ENCODE measurements at regions not wholly inside any gene's neighbourhood (a gene's known extent, or its start where the extent isn't known, plus 50 kb on each side); places are given as distances from the start of the nearest gene placed in this dataset.

DNA sequence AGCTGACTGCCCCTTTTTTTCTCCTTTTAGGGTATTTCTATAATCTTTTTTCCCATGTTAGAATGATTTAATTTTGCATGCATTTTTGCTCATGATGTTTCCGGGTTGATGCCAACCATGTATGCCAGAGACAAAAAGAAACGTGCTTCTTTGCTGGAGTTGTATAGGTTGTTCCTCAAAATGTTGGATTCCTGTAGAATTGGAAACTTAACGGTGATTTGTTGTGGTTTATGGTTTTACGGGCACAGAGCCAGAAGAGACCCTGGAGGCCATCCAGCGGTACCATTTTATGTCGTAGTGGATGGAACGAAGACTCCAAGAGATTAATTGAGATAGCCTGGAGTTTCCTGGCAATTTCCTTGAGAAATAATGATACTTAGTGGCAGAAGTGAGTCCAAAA lies 481.5 kb upstream of the RGMA start:
- Histone ChIP-seq H2BK20ac (ENCODE audit: low read length) (no peak overlapping the region), H4K91ac (replicated peaks; ENCODE audit: insufficient read length, low read length) (no peak overlapping the region), H2BK15ac (ENCODE audit: low read length) (no peak overlapping the region), H3K4me1 (replicated peaks in 1 of 4; ENCODE audit: control insufficient read depth in 3 of 4, insufficient read depth in 4 of 4, low read length in 3 of 4) (no peaks in the 10 kb centered on the region), H3K36me3 (ENCODE audit: control insufficient read depth in 2 of 4, insufficient read depth in 4 of 4, low read length in 3 of 4) (no peaks in the 10 kb centered on the region), H3K4me3 (ENCODE audit: extremely low read depth in 1 of 4, insufficient read depth in 2 of 4, low read depth in 3 of 4, low read length in 4 of 4) (no peak overlapping the region), H2AK5ac (ENCODE audit: low read depth, low read length) (no peak overlapping the region), H3K9me3 (ENCODE audit: insufficient read depth in 2 of 2, low read depth in 1 of 2, low read length in 1 of 2) (no peaks in the 10 kb centered on the region), H4K5ac (ENCODE audit: insufficient read length, low read depth, low read length) (no peak overlapping the region), H2BK120ac (replicated peaks; ENCODE audit: low read depth, low read length) (no peak overlapping the region), H3K23me2 (ENCODE audit: low read depth, low read length) (no peaks in the 10 kb centered on the region), H3K18ac (ENCODE audit: extremely low read depth, low read length) (no peak overlapping the region), H3K23ac (ENCODE audit: insufficient read length) (no peak overlapping the region), H3K56ac (replicated peaks; ENCODE audit: insufficient read length, low read depth, low read length) (no peak overlapping the region), H4K20me1 (replicated peaks in 1 of 2; ENCODE audit: control insufficient read depth in 1 of 2, insufficient read depth in 2 of 2, low read length in 2 of 2) (no peaks in the 10 kb centered on the region), H3K79me1 (ENCODE audit: low read depth, low read length) (no peaks in the 10 kb centered on the region), H4K8ac (ENCODE audit: extremely low read depth, insufficient read depth, low read length) (no peak overlapping the region), H2AFZ (ENCODE audit: low read length) (no peak overlapping the region), H3K27ac (ENCODE audit: low read depth, low read length) (no peak overlapping the region), H3K27me3 (replicated peaks in 1 of 4; ENCODE audit: control insufficient read depth in 3 of 4, extremely low read depth in 1 of 4, insufficient read depth in 3 of 4, low read length in 3 of 4) (no peaks in the 10 kb centered on the region), H3K4ac (replicated peaks; ENCODE audit: insufficient read length, low read depth, low read length) (no peak overlapping the region), H3K4me2 (ENCODE audit: insufficient read depth in 1 of 2, low read depth in 2 of 2, low read length in 2 of 2) (no peak overlapping the region), H3K14ac (ENCODE audit: insufficient read length) (no peak overlapping the region), H2BK12ac (ENCODE audit: low read depth, low read length) (no peak overlapping the region), H3K9ac (replicated peaks in 1 of 4; ENCODE audit: extremely low read depth in 1 of 4, low read depth in 3 of 4, low read length in 3 of 4) (no peak overlapping the region), H3K79me2 (ENCODE audit: control insufficient read depth in 1 of 2, insufficient read depth in 2 of 2, low read length in 2 of 2) (no peaks in the 10 kb centered on the region), H2BK5ac (ENCODE audit: low read depth, low read length) (no peak overlapping the region)
- ChIA-PET CTCF (ENCODE audit: partially characterized antibody) (interaction anchor here (0.6 to 0.9 kb wide), 2 partner anchors 408 to 756 kb away, joined by 3 to 4 read pairs; no protein-coding TSS in a partner anchor), POLR2A (ENCODE audit: partially characterized antibody) (no interaction called here)
- no peak for DNase-seq (ENCODE audit: low read depth in 1 of 2, low spot score in 2 of 2)
- FAIRE-seq, result no peak
- 92% methylated on average over 7 of the region's 7 CpGs; no CpG with 5 or more reads in 1 of the 2 experiments for WGBS, 2 experiments (ENCODE audit: extremely low coverage in 1 of 2, insufficient coverage in 1 of 2, insufficient read length in 1 of 2, insufficient replicate concordance in 2 of 2, low coverage in 1 of 2, low lambda C conversion rate in 2 of 2, missing lambda C conversion rate in 1 of 2)
- TF ChIP-seq, protein P1, sequence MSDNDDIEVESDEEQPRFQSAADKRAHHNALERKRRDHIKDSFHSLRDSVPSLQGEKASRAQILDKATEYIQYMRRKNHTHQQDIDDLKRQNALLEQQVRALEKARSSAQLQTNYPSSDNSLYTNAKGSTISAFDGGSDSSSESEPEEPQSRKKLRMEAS (IDR thresholded peaks at IDR 0.05), result no peak
- no peak for TF ChIP-seq CBX8 (IDR thresholded peaks at IDR 0.05; ENCODE audit: borderline replicate concordance, low read depth, low read length)

Data from H1 (cell line).